ACHN (cell line): ENCODE measurements at regions not wholly inside any gene's neighbourhood (a gene's known extent, or its start where the extent isn't known, plus 50 kb on each side); places are given as distances from the start of the nearest gene placed in this dataset.

Source experiments
- DNase-seq: peaks from one replicate; pipeline ENCODE4 v3.0.0-alpha.2; 2015
- in situ Hi-C: cut with HindIII; loops from 2 replicates; pipeline ENCODE4 v1.10.0; 2017; ENCODE audit warnings: low sequenced_read_pairs, low pct_ligation_motif_present, low pct_unique_long_range_greater_than_20kb

GRCh38 chr7:69335331-69335730, 262.9 kb upstream of the AUTS2 start:
- in situ Hi-C loops = no loop called here
- DNase-seq = no peak

- in situ Hi-C loops = no loop called here
- DNase-seq = no peak
These were observed 261.3 kb upstream of the AUTS2 start for GRCh38 chr7:69336976-69337375.

DNA sequence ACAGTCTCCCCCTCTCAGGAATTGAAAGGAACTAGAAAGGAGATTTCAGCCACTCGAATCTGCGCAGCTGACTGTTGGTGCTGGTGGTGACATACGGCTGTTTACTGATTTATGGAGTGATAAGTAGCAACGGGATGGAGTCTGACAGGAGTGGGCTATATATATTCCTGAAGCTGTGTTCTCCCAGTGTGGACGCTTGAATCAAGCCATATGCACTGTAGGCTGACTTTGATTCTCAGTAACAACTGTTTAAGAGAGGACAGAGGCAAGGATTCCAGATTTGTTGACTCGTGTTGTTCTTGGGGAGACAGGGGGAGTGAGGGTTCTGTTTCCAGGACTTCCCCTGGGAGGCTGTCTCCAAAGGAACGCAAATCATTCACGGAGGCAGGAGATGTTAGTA, 260.1 kb upstream of the AUTS2 start:
- in situ Hi-C loops = no loop called here
- DNase-seq = no peak

DNA sequence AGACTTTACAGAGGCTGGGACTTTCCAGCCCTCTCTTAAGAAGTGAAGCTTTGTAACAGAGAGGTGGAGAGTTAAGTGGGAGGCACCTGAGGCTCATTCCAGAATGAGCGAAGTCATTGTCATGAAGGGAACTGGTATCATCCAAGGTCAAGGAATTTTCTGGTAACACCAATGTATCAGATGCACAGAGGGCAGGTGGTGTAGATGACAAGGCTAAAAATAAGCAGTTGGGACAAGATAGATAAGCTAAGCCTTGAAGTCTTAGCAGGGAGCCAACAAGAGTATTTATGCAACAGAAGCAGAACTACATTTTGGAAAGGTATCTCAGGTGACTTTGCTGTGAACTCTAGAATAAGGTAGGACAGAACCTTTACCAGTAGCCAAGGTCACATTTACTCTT, 257.0 kb upstream of the AUTS2 start:
- DNase-seq = no peak
- in situ Hi-C loops = no loop called here

GRCh38 chr7:69342154-69342884, 256.0 kb upstream of the AUTS2 start:
- DNase-seq = no peak
- in situ Hi-C loops = no loop called here

DNA sequence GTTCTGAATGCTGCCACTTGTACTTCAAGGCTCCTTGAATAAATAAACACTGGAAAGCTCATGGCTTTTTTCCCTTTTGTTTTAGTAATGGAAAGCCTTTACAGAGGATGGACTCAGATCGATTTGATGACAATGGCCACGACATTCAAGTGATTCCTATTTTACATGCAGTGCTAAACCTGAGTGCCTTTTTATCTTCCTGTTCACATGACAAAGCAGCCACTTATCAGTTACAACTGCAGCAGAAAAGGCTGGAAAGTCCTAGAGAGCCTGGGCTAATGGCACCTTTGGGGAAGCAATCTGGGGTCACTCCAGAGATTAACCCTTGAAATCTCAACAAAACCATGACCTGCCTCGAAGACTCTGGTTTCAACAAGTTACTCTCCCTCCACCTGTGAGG, 249.0 kb upstream of the AUTS2 start:
- in situ Hi-C loops = no loop called here
- no peak for DNase-seq

GRCh38 chr7:69358163-69358821, 240.0 kb upstream of the AUTS2 start:
- in situ Hi-C loops = no loop called here
- no peak for DNase-seq

DNA sequence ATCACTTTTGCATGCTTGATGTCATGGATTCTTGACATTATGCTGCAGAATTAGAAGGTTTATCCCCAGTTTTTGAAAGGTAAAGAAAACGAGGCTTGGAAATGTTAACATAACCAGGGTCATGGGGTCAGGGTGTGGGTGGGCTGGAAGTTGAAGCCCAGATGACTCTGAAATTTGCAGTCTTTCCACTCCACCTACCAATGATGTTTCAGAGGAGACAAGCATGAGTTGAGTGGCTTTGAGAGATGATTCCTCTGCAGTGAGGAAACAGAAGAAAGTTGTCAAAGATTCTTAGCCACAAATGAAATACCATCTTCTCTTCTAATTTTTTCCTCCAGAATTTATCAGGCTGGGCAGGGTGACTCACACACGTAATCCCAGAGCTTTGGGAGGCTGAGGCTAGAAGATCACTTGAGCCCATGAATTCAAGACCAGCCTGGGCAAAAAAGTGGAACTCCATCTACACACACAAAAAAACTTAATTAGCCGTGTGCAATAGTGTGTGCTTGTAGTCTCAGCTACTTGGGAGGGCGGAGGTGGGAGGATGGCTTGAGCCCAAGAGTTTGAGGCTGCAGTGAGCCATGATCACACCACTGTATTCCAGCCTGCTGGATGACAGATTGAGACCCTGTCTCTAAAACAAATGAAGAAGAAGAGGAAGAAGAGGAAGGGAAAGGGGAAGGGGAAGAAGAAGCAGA, 239.1 kb upstream of the AUTS2 start:
- in situ Hi-C loops = no loop called here
- no peak for DNase-seq

DNA sequence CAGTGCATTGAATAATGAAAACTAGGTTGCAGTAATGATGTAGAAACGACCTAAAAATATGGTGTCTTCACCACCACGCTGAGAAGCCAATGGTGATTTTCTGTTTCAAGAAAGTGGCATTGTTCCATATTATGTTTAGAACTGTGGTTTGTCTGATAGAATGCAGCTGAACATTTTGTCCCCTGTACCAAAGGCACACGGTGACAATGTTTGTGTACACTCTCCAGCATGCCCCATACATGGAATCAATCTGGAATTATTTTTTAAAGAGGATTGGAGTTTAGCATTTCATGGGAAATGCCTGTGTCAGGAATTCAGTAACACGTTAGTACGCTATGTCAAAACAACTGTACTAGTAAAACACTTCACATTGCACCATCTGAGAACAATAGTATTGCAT, 237.4 kb upstream of the AUTS2 start:
- in situ Hi-C loops = no loop called here
- no peak for DNase-seq

GRCh38 chr7:69363136-69363535, 235.1 kb upstream of the AUTS2 start:
- in situ Hi-C loops = no loop called here

DNA sequence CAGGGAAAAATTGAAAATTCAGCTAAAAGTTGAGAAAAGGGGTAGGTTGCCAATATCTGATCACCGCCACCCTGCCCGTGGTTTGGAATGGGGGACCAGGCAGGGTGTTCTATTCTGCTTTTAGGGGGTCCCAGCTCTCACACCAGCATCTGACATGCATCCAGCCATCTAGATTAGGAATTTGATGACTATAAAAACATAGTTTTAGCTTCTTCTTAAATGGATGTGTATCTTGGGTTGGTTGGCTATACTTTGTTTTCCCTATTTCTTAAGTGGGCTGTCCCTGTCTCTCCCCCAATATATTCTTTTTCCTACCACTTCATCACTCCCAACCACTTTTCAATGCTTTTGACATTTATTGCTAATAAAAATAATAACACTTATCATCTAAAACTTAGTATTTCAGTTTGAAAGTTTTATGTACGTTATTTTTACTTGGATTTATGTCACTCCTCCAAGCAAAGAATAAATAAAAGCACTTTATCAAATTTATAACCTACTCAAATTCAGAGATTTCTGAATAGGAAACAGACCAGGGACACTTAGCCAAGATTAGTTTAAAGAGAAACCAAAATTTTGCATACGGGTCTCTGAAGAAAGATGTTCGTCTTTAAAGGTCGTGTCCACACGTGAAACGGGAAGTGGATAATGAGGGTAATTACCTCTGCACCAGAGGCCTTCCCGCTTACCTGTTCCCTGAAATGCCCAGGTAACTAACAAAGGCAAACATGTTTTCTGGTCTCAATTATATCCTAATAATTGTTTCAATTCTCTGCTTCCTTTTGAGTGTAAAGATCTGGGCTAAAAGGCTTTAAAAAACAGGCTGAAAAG, 233.2 kb upstream of the AUTS2 start:
- DNase-seq = no peak
- in situ Hi-C loops = no loop called here

More at GRCh38 chr7:69363136-69363535, 235.1 kb upstream of the AUTS2 start:
- DNase-seq = no peak

- DNase-seq = no peak
These were observed 232.6 kb upstream of the AUTS2 start for GRCh38 chr7:69365651-69366192.

GRCh38 chr7:69367780-69368179, 230.5 kb upstream of the AUTS2 start:
- in situ Hi-C loops = no loop called here

More at GRCh38 chr7:69365651-69366192, 232.6 kb upstream of the AUTS2 start:
- in situ Hi-C loops = no loop called here

DNA sequence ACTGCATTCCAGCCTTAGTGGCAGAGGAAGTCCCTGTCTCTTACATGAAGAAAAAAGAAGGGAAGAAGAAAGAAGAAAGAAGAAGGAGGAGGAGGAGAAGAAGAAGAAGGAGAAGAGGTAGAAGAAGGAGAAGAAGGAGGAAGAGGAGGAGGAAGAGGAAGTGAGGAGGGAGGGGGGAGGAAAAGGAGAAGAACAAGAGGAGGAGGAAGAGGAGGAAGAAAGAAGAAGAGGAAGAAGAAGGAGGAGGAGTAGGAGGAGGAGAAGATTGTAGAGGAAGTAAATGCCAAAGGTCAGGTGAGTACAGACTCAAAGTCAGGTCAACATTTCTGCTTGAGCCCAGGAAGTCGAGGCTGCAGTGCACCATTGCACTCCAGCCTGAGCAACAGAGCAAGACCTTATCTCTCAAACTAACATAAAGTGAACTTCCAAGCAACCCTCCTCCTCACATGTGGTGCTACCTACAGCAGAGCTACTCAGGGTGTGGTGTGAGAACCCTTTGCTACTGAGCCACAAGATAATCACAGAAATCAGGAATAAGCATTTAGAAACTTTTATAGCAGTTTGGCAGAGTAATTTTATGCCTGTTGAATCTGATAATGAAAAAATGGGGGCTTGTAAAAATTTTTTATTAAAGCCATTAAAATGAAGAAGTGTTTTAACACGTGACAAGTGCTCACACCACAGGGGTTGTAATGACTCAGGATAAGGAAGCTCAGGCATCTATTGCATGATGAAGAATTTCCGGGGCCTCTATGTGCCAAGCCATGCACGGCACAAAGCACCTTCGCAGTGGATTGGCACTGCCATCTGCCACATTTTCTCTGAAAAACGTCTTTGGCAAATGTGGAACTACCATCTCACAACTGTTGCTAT, 224.9 kb upstream of the AUTS2 start:
- in situ Hi-C loops = no loop called here
- no peak for DNase-seq

More at GRCh38 chr7:69367780-69368179, 230.5 kb upstream of the AUTS2 start:
- no peak for DNase-seq

GRCh38 chr7:69374044-69374425, 224.2 kb upstream of the AUTS2 start:
- no peak for DNase-seq

GRCh38 chr7:69377191-69377590, 221.1 kb upstream of the AUTS2 start:
- in situ Hi-C loops = no loop called here
- no peak for DNase-seq

More at GRCh38 chr7:69374044-69374425, 224.2 kb upstream of the AUTS2 start:
- in situ Hi-C loops = no loop called here

DNA sequence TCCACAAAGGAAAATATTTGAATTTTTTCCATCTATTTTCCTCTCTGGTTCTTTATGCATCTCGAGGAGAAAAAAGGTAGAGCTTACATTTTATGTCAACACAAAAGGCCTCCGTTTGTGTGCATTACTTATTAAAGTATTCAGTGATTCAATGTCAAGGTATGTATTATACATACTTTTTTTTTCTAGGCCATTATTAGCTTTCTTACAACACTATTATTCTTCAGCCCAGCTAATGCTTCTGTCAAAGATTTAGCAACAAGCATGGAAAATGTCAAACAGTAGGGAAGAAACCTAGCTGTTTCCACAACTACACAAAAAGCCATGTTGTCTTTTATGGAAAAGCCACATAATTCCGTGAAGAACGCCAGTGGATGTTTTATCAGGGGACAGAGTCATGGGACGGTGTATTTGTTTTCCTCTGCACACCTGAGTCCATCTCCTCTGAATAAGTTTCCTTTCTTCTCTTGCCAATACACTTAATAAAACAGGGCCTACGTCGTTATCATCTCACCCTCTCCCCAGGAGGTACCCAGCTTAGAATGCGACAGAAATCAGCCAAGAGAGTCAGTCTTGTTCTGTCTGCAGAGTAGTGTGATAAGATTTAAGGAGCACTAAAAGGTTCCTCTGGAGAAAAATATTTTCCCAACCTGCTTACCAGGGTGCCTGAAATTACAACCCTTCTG, 209.7 kb upstream of the AUTS2 start:
- in situ Hi-C loops = no loop called here
- no peak for DNase-seq
